ENCODE measurements at regions not wholly inside any gene's neighbourhood (a gene's known extent, or its start where the extent isn't known, plus 50 kb on each side); places are given as distances from the start of the nearest gene placed in this dataset.
"Not testable (repeated sequence)": the region's sequence is repeated elsewhere in the genome, so short reads cannot be mapped to it uniquely, and the experiment has no call there.

- no peak for DNase-seq
Observed at GRCh38 chr16:17784073-17784472, 313.3 kb upstream of the XYLT1 start.

GRCh38 chr16:17780181-17780580 is 309.4 kb upstream of the XYLT1 start:
- no peak for DNase-seq

GRCh38 chr16:17777408-17777863 is 306.7 kb upstream of the XYLT1 start:
- DNase-seq: no peak

- DNase-seq: no peak
Observed at GRCh38 chr16:17776888-17777287, 306.1 kb upstream of the XYLT1 start.

- DNase-seq: no peak
Observed at GRCh38 chr16:17776465-17776864, 305.7 kb upstream of the XYLT1 start.

- no peak for DNase-seq
Observed at GRCh38 chr16:17775061-17775460, 304.3 kb upstream of the XYLT1 start.

- no peak for DNase-seq
Observed at GRCh38 chr16:17773698-17774101, 302.9 kb upstream of the XYLT1 start.

- no peak for DNase-seq
Observed at GRCh38 chr16:17770104-17770503, 299.3 kb upstream of the XYLT1 start.

- no peak for DNase-seq
Observed at GRCh38 chr16:17769065-17769464, 298.3 kb upstream of the XYLT1 start.

GRCh38 chr16:17768257-17768656 is 297.5 kb upstream of the XYLT1 start:
- DNase-seq: no peak

- no peak for DNase-seq
Observed at GRCh38 chr16:17766012-17766411, 295.3 kb upstream of the XYLT1 start.

- DNase-seq: no peak
Observed at GRCh38 chr16:17759451-17760390, 289.0 kb upstream of the XYLT1 start.

- no peak for DNase-seq
Observed at GRCh38 chr16:17757808-17758207, 287.0 kb upstream of the XYLT1 start.

- DNase-seq: no peak
Observed at GRCh38 chr16:17755158-17755557, 284.4 kb upstream of the XYLT1 start.

- no peak for DNase-seq
Observed at GRCh38 chr16:17753434-17753833, 282.7 kb upstream of the XYLT1 start.

- no peak for DNase-seq
Observed at GRCh38 chr16:17749706-17750105, 278.9 kb upstream of the XYLT1 start.

- no peak for DNase-seq
Observed at GRCh38 chr16:17748044-17748719, 277.4 kb upstream of the XYLT1 start.

- no peak for DNase-seq
Observed at GRCh38 chr16:17747081-17747756, 276.5 kb upstream of the XYLT1 start.

GRCh38 chr16:17744921-17745572 is 274.3 kb upstream of the XYLT1 start:
- no peak for DNase-seq

GRCh38 chr16:17743578-17743977 is 272.8 kb upstream of the XYLT1 start:
- DNase-seq: no peak

GRCh38 chr16:17743158-17743557 is 272.4 kb upstream of the XYLT1 start:
- DNase-seq: no peak

- not testable (repeated sequence) for DNase-seq
Observed at GRCh38 chr16:17735099-17735498, 264.3 kb upstream of the XYLT1 start.

GRCh38 chr16:17729820-17730219 is 259.1 kb upstream of the XYLT1 start:
- DNase-seq: no peak

Data from activated gamma-delta T cell treated with Interleukin-2 at 50 U/mL for 16 hours (primary cell).